Activated T-helper 9 cell treated with anti-CD3 and anti-CD28 coated beads, Interleukin-2, amount 50 U/mL, for 16 hours (primary cell): ENCODE measurements at regions not wholly inside any gene's neighbourhood (a gene's known extent, or its start where the extent isn't known, plus 50 kb on each side); places are given as distances from the start of the nearest gene placed in this dataset.
"Not testable (repeated sequence)": the region's sequence is repeated elsewhere in the genome, so short reads cannot be mapped to it uniquely, and the experiment has no call there.

Experiments used
- DNase-seq: peaks from one replicate; pipeline ENCODE4 v3.0.0-alpha.2; 2020; ENCODE audit warnings: low read depth

DNA sequence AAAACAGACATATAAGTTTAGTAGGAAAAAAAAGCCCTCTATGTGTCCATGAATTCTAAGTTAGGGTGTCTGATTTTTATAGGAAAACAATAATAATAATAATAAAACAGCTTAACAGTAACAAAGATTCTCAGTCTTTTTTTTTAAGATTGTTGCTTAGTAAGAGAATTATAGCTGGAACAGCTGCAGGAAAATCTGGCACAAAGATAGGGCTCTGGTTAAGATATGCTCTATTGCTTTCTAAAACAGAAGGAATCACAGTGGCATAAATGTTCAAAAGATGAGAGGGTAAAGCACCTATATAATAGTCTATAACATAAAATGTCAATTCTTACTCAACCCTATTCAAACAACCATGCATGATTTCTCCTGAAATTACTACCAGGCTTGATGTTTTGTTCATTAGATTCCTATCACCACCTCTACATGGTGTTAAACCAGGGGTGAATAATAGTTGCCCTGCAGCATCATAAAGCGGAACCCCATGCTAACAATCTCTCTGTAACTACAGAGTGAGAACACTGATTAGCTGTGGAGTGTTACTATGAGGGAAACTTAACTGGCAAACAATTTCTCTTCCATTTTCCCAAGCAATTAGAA lies 541.4 kb upstream of the MIR17HG start:
- no peak for DNase-seq

- no peak for DNase-seq
Measured at GRCh38 chr13:90806892-90807291, 540.6 kb upstream of the MIR17HG start.

GRCh38 chr13:90808838-90809237 lies 538.6 kb upstream of the MIR17HG start:
- no peak for DNase-seq

GRCh38 chr13:90824032-90824431 lies 523.5 kb upstream of the MIR17HG start:
- no peak for DNase-seq

- no peak for DNase-seq
Measured at GRCh38 chr13:90826688-90827087, 520.8 kb upstream of the MIR17HG start.

- DNase-seq = no peak
Measured at GRCh38 chr13:90830782-90831181, 516.7 kb upstream of the MIR17HG start.

GRCh38 chr13:90833951-90834350 lies 513.5 kb upstream of the MIR17HG start:
- DNase-seq = no peak

DNA sequence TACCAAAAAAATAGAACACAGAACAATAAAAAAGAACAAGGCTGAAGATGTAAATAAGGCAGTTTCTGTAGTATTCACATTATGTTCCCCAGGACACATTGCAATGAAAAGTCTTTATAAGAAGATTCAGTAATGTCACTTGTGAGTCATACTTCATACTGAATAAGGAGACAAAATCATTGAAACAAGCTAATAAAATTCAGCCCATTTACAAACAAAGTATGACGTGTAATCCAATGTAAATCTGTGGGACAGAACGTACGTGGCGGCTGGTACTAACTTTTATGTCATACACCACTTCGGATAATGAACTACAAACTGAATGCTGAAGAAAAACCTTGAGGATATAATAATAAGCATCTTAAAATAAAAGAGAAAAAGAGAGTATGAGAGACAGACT lies 512.8 kb upstream of the MIR17HG start:
- DNase-seq = no peak

- DNase-seq = no peak
Measured at GRCh38 chr13:90835826-90836225, 511.7 kb upstream of the MIR17HG start.

GRCh38 chr13:90838317-90838960 lies 509.0 kb upstream of the MIR17HG start:
- DNase-seq = no peak

DNA sequence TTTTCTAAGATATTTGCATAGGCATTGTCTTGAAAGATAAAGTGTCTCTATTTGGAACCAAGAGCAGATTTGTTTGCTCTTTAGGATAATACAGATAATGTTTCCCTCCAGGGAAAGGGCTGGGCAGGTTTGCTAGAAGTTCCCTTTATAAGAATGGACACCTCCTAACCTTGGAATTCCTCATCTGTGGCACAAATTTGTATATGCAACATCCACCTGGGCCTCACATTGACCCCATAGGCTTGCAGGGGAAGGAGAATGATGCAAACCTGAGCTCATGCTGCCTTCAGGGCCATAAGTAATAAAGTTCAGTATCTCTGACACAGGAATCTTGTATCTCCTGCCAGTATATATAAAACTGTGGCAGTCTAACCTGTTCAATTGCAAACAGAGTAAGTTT lies 508.4 kb upstream of the MIR17HG start:
- no peak for DNase-seq

- DNase-seq = no peak
Measured at GRCh38 chr13:90846936-90847335, 500.6 kb upstream of the MIR17HG start.

DNA sequence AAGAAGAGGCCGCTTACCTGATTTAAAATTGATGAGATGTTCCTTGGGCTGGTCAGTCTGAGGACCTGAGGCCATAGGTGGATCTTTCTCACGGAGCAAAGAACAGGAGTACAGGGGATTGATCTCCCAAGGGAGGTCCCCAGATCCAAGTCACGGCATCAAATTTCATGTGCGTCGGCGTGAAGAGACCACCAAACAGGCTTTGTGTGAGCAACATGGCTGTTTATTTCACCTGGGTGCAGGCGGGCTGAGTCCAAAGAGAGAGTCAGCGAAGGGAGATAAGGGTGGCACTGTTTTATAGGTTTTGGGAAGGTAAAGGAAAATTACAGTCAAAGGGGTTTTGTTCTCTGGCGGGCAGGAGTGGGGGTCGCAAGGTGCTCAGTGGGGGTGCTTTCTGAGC lies 493.8 kb upstream of the MIR17HG start:
- not testable (repeated sequence) for DNase-seq

DNA sequence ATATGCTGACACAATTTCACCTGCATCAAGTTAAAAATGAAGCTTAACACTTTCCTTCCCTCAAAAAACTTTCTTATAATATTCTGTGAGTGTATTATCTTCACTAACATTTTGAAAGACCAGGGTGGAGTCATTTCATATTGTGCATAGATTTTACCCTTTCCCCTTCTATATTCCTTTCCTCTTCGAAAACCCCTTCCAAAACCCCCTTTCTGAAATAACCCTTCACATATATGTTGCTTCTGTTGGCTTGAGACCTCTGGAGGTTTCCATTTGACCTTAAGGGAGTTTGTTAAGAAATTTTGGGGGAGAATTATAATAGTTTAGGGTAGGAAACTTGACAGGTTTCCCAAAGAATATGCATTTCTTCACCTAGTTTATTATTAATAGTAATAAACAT lies 489.6 kb upstream of the MIR17HG start:
- DNase-seq = no peak

GRCh38 chr13:90866006-90866405 lies 481.5 kb upstream of the MIR17HG start:
- DNase-seq = no peak

DNA sequence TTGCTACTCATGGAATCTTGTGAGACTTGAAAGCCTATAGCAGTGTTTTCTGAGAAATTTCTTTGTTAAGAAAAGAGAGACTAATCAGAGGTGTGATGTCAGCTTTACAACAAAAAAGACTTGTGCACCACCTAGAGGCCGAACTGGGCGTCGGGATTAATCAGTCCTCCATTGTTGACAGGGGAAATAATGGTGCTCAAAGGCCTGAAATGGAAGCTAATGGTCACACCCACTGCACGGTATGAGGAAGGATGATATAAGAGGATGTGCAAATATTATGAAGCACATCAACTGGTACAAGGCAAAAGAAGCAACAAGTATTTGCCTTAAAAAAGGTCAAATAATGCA lies 480.2 kb upstream of the MIR17HG start:
- no peak for DNase-seq

- DNase-seq = no peak
Measured at GRCh38 chr13:90868321-90868920, 479.1 kb upstream of the MIR17HG start.

DNA sequence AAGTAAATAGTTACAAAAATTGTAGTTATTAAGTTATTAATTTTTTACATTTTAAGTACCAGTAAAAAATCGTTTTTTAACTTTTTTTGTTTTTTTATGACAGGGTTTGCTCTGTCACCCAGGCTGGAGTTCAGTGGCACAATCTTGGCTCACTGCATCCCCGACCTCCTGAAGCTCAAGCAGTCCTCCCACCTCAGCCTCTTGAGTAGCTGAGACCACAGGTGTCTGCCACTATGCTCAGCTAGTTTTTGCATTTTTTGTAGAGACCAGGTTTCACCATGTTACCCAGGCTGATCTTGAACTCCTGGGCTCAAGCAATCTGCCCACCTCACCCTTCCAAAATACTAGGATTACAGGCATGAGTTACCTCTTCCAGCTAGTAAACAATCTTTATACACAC lies 477.9 kb upstream of the MIR17HG start:
- DNase-seq = no peak

- DNase-seq = no peak
Measured at GRCh38 chr13:90872491-90873025, 474.9 kb upstream of the MIR17HG start.

DNA sequence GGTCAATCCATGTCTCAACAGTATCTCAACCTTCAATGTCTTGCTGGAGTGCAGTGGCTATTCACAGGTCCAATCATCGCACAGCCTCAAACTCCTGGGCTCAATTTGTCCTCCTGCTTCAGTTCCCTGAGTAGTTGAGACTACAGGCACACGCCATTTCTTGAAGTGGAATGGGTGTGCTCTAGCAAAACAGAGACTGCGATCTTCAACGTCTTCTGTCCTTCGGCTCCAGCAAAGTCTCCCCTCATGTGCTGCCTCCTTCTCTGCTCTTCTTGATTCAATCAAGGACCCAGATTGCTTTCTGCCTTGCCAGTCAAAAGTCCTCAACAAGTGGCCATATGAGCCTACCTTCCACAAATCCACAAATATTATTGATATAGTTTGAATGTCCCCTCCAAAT lies 466.7 kb upstream of the MIR17HG start:
- no peak for DNase-seq

DNA sequence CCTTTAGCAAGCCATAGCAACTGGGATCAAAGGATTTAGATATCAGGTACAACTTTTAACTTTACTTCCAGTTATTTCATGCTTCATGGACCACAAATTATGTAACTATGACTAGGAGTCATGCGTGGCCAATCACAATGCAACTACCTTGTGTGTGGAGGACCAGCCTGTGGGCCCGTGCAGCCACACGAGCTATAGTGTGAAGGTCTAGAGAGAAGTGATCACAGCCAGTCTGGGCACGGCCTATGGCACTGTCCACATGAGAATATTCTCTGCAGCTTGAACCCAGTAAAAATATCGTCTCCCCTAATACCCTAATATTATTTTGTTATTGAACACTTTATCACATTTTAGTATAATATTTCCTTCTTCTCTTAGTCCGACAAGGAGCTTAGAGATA lies 464.9 kb upstream of the MIR17HG start:
- DNase-seq = no peak

DNA sequence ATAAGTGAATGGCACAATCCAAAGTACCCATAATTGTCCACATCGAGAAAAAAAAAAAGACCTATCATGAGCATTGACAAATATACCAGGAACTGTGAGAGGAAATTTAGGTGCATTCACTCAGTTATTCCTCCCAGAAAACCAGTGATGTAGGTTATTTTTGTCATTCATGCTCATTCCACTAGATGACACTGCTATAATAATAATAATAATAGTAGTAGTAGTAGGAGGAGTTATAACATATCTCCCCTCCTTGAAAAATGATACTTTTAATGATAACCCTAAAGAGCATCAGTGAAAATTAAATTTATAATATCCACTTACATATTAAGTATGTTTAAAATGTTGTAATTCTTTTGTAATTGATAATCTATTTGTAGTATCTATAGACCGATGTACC lies 463.9 kb upstream of the MIR17HG start:
- no peak for DNase-seq

- DNase-seq = no peak
Measured at GRCh38 chr13:90884066-90884465, 463.4 kb upstream of the MIR17HG start.
